Rectal smooth muscle tissue (tissue), 1 donor: ENCODE measurements at regions not wholly inside any gene's neighbourhood (a gene's known extent, or its start where the extent isn't known, plus 50 kb on each side); places are given as distances from the start of the nearest gene placed in this dataset.
"Not testable (repeated sequence)": the region's sequence is repeated elsewhere in the genome, so short reads cannot be mapped to it uniquely, and the experiment has no call there.

Source experiments
- H3K27ac ChIP-seq: one replicate; pipeline ENCODE4 v1.7.0; 2013; ENCODE audit warnings: low read depth, low read length, inconsistent platforms
- H3K27me3 ChIP-seq: one replicate; pipeline ENCODE4 v1.7.0; 2013; ENCODE audit warnings: low read length; ENCODE audit not compliant: control insufficient read depth, insufficient read depth
- H3K36me3 ChIP-seq: one replicate; pipeline ENCODE4 v1.7.0; 2013; ENCODE audit warnings: low read length; ENCODE audit not compliant: control insufficient read depth, insufficient read depth
- H3K4me1 ChIP-seq: one replicate; pipeline ENCODE4 v1.7.0; 2013; ENCODE audit warnings: low read length; ENCODE audit not compliant: control insufficient read depth, insufficient read depth
- H3K4me3 ChIP-seq: one replicate; pipeline ENCODE4 v1.7.0; 2013; ENCODE audit warnings: low read length
- H3K9ac ChIP-seq: one replicate; pipeline ENCODE4 v1.7.0; 2013; ENCODE audit warnings: low read length

- H3K9ac ChIP-seq = not testable (repeated sequence)
Measured at GRCh38 chr9:97248252-97248651, 59.2 kb upstream of the CCDC180 start.

DNA sequence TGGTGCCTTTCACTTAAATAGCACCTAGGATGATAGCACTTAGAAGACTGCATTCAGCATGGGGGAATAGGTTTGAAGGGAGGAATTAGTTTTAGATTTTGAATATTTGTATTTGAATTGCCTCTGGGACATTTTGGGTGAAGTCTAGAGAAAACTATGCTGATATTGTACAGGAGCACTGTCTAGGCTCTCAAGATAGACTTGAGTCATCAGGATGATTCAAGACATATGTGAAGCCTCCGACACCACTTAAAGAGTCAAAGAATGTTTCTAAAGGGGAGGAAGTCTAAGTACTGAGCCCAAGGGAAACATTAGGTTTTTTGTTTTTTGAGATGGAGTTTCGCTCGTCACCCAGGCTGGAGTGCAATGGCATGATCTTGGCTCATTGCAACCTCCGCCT lies 63.9 kb upstream of the CCDC180 start:
- H3K4me3 ChIP-seq = no peak overlapping the region
- H3K36me3 ChIP-seq = no peaks in the 10 kb centered on the region
- no peak overlapping the region for H3K27ac ChIP-seq
- no peaks in the 10 kb centered on the region for H3K27me3 ChIP-seq
- no peaks in the 10 kb centered on the region for H3K4me1 ChIP-seq
- H3K9ac ChIP-seq = no peak overlapping the region

More at GRCh38 chr9:97248252-97248651, 59.2 kb upstream of the CCDC180 start:
- H3K27ac ChIP-seq, H3K36me3 ChIP-seq, H3K4me3 ChIP-seq, H3K4me1 ChIP-seq, H3K27me3 ChIP-seq: not testable (repeated sequence)

DNA sequence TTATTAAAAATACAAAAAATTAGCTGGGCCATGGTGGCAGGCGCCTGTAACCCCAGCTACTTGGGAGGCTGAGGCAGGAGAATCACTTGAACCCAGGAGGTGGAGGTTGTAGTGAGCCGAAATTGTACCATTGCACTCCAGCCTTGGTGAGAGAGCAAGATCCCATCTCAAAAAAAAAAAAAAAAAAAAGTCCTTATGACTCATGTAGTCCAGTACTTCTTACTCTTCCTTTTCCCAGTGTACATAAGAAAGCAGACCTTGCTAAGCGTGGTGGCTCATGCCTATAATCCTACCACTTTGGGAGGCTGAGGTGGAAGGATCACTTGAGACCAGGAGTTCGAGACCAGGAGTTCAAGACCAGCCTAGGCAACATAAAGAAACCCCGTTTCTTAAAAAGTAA lies 66.0 kb upstream of the CCDC180 start:
- not testable (repeated sequence) for H3K36me3 ChIP-seq, H3K27ac ChIP-seq, H3K27me3 ChIP-seq, H3K9ac ChIP-seq, H3K4me3 ChIP-seq, H3K4me1 ChIP-seq

DNA sequence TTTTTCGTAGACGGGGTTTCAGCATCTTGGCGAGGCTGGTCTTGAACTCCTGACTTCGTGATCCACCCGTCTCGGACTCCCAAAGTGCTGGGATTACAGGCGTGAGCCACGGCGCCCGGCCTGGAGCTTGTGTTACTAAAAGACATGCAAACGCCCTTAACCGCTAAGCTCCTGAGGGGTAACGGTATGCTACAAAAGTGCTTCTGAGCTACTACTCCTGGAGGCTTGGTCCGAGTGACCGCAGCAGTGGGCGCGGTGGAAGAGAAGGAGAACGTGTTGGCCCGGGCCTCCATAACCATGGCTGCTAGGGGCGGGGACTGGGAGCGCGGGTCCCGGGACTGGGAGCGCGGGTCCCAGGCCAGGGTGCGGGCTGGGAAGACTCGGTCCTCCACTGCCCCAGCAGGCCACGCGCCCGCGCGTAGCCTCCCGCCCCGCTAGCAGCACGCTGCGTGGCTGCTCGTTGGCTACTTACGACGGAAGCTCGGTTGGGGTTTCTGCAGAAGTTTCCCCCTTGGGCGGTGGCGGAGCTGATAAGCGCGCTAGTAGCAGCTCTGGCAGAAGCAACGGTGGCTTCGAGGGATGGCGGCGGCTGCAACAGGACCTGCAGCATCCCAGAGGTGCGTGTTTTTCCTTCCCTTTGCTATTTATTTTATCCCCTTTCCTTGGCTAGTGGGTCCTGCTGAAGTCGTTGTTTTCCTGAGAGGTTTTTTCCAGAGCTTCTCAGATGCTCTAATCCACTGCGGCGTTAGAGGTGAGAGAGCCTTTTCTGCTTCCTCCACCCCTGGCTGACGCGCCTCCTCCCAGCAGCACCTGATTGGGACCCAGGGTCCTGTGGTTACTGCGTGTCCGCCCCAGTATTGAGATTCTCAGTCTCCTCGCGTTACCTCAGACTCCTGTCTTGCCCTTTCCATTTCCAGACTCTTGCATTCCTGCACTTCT lies 69.2 kb upstream of the CCDC180 start:
- no peaks in the 10 kb centered on the region for H3K36me3 ChIP-seq

DNA sequence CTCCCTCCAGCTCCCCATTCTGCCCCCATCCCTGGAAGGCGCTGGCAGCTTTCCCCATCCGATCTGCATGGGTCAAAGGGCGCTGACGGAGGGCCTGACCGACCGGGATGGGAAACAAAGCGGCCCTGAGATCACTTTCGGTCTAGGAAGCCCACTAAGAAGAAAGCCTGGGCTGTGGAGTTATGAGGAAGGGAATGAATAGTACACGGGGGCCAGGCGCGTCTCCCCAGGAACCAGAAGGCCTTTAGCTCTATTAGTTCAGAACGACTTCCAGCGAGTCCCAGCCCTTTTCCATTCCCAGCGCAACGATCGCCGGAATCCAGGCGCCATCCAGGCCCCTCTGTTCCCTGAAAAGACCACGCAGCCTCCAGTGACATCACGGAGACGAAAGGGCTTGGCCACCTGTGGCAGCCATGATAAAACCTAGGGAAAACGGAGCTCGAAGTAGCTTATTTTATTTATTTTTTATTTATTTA lies 70.1 kb upstream of the CCDC180 start:
- Histone ChIP-seq H3K9ac (no peak overlapping the region), H3K27ac (no peak overlapping the region), H3K4me3 (peak overlapping the region; percentile 27)

More for the DNA sequence above, 69.2 kb upstream of the CCDC180 start:
- peak overlapping the region; percentile 95 for H3K4me3 ChIP-seq
- peak overlapping the region; percentile 62 for H3K9ac ChIP-seq
- no peaks in the 10 kb centered on the region for H3K27me3 ChIP-seq
- H3K27ac ChIP-seq = peak overlapping the region; percentile 83
- H3K4me1 ChIP-seq = no peaks in the 10 kb centered on the region

GRCh38 chr9:97233009-97233400 lies 74.5 kb upstream of the CCDC180 start:
- H3K27ac ChIP-seq, H3K4me3 ChIP-seq, H3K9ac ChIP-seq, H3K36me3 ChIP-seq, H3K4me1 ChIP-seq, H3K27me3 ChIP-seq: not testable (repeated sequence)

More for the DNA sequence above, 70.1 kb upstream of the CCDC180 start:
- Histone ChIP-seq H3K27me3 (no peaks in the 10 kb centered on the region), H3K36me3 (no peaks in the 10 kb centered on the region), H3K4me1 (no peaks in the 10 kb centered on the region)

- H3K36me3 ChIP-seq, H3K27me3 ChIP-seq, H3K27ac ChIP-seq, H3K4me1 ChIP-seq, H3K4me3 ChIP-seq, H3K9ac ChIP-seq: not testable (repeated sequence)
Measured at GRCh38 chr9:97232060-97233008, 75.1 kb upstream of the CCDC180 start.

- H3K4me3 ChIP-seq, H3K27ac ChIP-seq, H3K4me1 ChIP-seq, H3K9ac ChIP-seq, H3K27me3 ChIP-seq, H3K36me3 ChIP-seq: not testable (repeated sequence)
Measured at GRCh38 chr9:97222393-97222792, 85.1 kb upstream of the CCDC180 start.

- H3K36me3 ChIP-seq, H3K4me1 ChIP-seq, H3K9ac ChIP-seq, H3K27ac ChIP-seq, H3K27me3 ChIP-seq: not testable (repeated sequence)
- peak overlapping the region; percentile 57 for H3K4me3 ChIP-seq
Measured at GRCh38 chr9:97221478-97222355, 85.7 kb upstream of the CCDC180 start.

DNA sequence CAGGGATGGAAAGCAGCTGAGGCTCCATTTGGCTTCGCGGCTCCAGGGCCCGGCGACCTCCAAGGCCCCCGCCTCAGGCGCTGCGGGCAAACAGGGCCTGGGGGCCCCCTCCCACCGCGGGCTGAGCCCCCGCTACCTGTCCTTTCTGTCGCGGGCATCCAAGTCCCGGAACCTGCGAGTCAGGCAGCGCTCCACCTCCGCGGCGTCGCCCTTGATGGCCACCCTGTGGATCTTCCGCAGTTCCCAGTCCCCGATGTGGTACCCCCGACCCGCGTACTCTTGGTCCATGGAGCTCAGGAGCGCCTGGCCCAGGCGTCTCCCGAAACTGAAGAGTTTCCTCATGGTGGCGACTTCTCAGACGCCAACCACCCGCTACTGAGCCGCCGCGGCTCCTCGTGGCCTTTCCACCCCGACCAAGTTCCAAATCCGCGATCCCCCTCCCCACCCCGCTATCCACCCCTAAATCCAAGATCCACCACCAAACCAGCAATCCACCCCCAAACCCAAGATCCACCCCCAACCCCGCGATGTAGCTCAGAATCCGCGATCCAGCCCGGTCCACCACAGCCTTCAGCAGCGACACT lies 86.5 kb upstream of the CCDC180 start:
- Histone ChIP-seq H3K27me3 (peaks cover 3% of the 10 kb centered on the region), H3K4me1 (no peaks in the 10 kb centered on the region), H3K36me3 (no peaks in the 10 kb centered on the region), H3K27ac (no peak overlapping the region), H3K4me3 (peak overlapping the region; percentile 57), H3K9ac (no peak overlapping the region)

- H3K27me3 ChIP-seq, H3K36me3 ChIP-seq, H3K27ac ChIP-seq, H3K4me3 ChIP-seq, H3K9ac ChIP-seq, H3K4me1 ChIP-seq: not testable (repeated sequence)
Measured at GRCh38 chr9:97220396-97220795, 87.1 kb upstream of the CCDC180 start.
